Prostate gland (tissue), 2 donors: ENCODE measurements at regions not wholly inside any gene's neighbourhood (a gene's known extent, or its start where the extent isn't known, plus 50 kb on each side); places are given as distances from the start of the nearest gene placed in this dataset.

Experiments
- DNase-seq: peaks from one replicate; pipeline ENCODE4 v3.0.0-alpha.2; 2019; ENCODE audit warnings: low spot score
- H3K27ac ChIP-seq, 2 donors: fragments of 200-600 bp; sonication (generic); 2 replicates each; pipeline ENCODE4 v1.5.1; 2017 to 2019
- H3K27me3 ChIP-seq: fragments of 200-600 bp; sonication (generic); replicated peaks from 2 replicates; pipeline ENCODE4 v1.5.1; 2019; ENCODE audit not compliant: insufficient read depth
- H3K36me3 ChIP-seq, 2 donors: fragments of 200-600 bp; sonication (generic); 1 replicate in 1 of 2; 2 replicates in 1 of 2; pipeline versions ENCODE4 v1.5.1 to v1.8.1; 2017 to 2019
- H3K4me1 ChIP-seq: fragments of 200-600 bp; sonication (generic); replicated peaks from 2 replicates; pipeline ENCODE4 v1.5.1; 2019
- H3K4me3 ChIP-seq, 2 donors: fragments of 200-600 bp; sonication (generic); 2 replicates each; pipeline ENCODE4 v1.5.1; 2017 to 2019
- H3K9me3 ChIP-seq: fragments of 200-600 bp; sonication (generic); 2 replicates; pipeline ENCODE4 v1.5.1; 2017
- CTCF ChIP-seq, 4 experiments: fragments of 200-600 bp in 2 of 4; fragments of 450-650 bp in 2 of 4; sonication (generic) in 2 of 4; IDR thresholded peaks; 1 replicate in 3 of 4; 2 replicates in 1 of 4; pipeline ENCODE4 v1.5.1; 2016 to 2019; ENCODE audit warnings: antibody characterized with exemption in 4 of 4, mild to moderate bottlenecking in 2 of 4, moderate library complexity in 2 of 4
- POLR2A ChIP-seq: fragments of 450-650 bp; IDR thresholded peaks from one replicate; pipeline ENCODE4 v1.6.1; 2016; ENCODE audit warnings: antibody characterized with exemption, mild to moderate bottlenecking
- POLR2AphosphoS5 ChIP-seq: sonication (generic); formaldehyde crosslinking; IDR thresholded peaks from one replicate; pipeline ENCODE4 v1.6.1; 2017; ENCODE audit warnings: antibody characterized with exemption
- WGBS: methylation state at CpG from one replicate; pipeline ENCODE4 v1.1.5; 2018; 5-methylcytosine and 5-hydroxymethylcytosine counted together
- intact Hi-C: fragments of 100-400 bp; cut with DNase I; formaldehyde crosslinking; loops from one replicate; pipeline ENCODE4 v1.14.2; 2022

DNA sequence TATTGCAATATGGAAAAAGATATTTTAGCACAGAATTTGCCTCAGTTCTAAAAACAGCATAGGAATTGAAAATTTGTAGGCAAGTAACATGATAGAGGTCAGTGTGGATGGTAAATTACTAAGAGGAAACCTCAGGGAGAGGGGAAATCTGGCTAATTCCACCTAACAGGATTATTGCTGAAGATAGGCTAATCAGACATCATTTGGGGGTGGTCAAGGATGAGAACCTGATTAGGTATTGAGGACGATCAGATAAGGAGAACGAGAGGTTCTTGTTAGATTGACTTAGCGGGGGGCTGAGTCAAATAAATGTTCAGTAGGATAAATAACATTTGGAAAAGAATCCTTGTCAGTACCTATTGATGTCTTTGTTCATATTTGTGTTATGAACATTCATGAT lies 543.2 kb upstream of the LRRTM4 start:
- Histone ChIP-seq H3K4me1 (no peaks in the 10 kb centered on the region), H3K9me3 (no peaks in the 10 kb centered on the region), H3K27me3 (no peaks in the 10 kb centered on the region), H3K4me3 (no peak overlapping the region), H3K36me3 (no peaks in the 10 kb centered on the region), H3K27ac (no peak overlapping the region)
- TF ChIP-seq CTCF (IDR thresholded peaks at IDR 0.05) (no peak), POLR2AphosphoS5 (no peak), POLR2A (no peak)
- DNase-seq, result no peak
- 21% methylated on average over 3 of the region's 3 CpGs for WGBS
- intact Hi-C loops, result no loop called here

DNA sequence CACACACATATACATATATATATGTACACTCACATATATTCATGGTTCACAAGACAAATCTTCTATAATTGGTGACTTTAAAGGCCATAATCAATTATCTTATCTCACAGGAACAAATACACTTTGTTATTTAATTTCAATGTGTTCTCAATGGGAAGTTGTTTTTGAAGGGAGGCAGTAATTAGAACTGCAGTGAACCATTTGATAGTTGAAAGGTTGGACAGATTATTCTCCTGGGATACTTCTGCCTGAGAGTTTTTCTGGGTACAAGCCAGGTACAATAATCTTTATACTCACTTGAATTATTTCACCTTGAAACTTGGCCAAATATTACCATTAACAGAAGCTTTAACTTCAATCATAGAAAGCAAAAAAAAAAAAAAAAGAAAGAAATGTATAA lies 546.6 kb upstream of the LRRTM4 start:
- Histone ChIP-seq H3K36me3 (no peaks in the 10 kb centered on the region), H3K27me3 (no peaks in the 10 kb centered on the region), H3K4me1 (no peaks in the 10 kb centered on the region), H3K4me3 (no peak overlapping the region), H3K9me3 (no peaks in the 10 kb centered on the region), H3K27ac (no peak overlapping the region)
- intact Hi-C loops, result no loop called here
- TF ChIP-seq CTCF (IDR thresholded peaks at IDR 0.05) (no peak), POLR2A (no peak), POLR2AphosphoS5 (no peak)
- DNase-seq, result no peak

DNA sequence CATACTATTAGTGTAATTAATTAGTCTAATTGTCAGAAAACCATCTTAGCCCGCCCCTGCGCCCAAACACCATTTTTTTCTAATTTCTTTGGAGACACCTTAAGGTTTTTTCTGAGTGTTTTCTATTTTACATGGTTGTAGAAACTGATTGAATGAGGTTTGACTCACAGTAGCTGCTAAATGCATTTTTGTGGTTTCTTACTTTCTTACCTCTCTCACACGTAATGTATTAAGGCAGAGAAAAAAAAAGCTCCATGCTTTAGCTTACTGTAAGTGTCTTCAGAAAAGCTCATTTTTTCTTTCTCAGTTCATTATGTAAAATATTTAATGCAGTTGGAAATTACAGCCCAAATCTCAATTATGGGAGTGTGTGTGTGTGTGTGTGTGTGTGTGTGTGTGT lies 548.5 kb upstream of the LRRTM4 start:
- H3K4me3 ChIP-seq, result no peak overlapping the region
- intact Hi-C loops, result no loop called here
- no peak for DNase-seq
- 83% methylated on average over 3 of the region's 3 CpGs for WGBS
- H3K9me3 ChIP-seq, result no peaks in the 10 kb centered on the region
- no peak overlapping the region for H3K27ac ChIP-seq
- H3K36me3 ChIP-seq, result no peaks in the 10 kb centered on the region
- no peaks in the 10 kb centered on the region for H3K27me3 ChIP-seq
- no peaks in the 10 kb centered on the region for H3K4me1 ChIP-seq
- no peak for TF ChIP-seq POLR2AphosphoS5
- no peak for TF ChIP-seq CTCF (IDR thresholded peaks at IDR 0.05)
- no peak for TF ChIP-seq POLR2A

- Histone ChIP-seq H3K27ac (no peak overlapping the region), H3K27me3 (no peaks in the 10 kb centered on the region), H3K36me3 (no peaks in the 10 kb centered on the region), H3K9me3 (no peaks in the 10 kb centered on the region), H3K4me1 (no peaks in the 10 kb centered on the region), H3K4me3 (no peak overlapping the region)
- 52% methylated on average over 4 of the region's 4 CpGs for WGBS
- intact Hi-C loops, result no loop called here
- no peak for TF ChIP-seq POLR2A
- no peak for TF ChIP-seq CTCF (IDR thresholded peaks at IDR 0.05)
- no peak for TF ChIP-seq POLR2AphosphoS5
- DNase-seq, result no peak
Measured at GRCh38 chr2:78077633-78078032, 555.5 kb upstream of the LRRTM4 start.

DNA sequence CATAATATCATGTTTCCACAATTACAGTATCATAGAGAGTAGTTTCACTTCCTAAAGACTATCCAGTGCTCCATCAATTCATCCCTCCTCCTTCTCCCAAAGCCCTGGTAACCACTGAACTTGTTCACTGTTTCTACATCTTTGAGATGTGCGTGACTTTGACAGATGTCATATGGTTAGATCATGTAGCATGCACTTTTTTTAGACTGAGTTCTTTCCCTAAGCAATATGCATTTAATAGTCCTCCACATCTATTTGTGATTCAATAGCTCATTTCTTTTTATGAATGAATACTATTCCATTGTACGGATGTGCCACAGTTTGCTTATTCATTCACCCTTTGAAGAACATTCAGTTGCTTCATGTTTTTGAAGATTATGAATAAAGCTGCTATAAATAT lies 560.4 kb upstream of the LRRTM4 start:
- 71% methylated on average over 2 of the region's 2 CpGs for WGBS
- H3K4me1 ChIP-seq, result no peaks in the 10 kb centered on the region
- no peaks in the 10 kb centered on the region for H3K9me3 ChIP-seq
- H3K27me3 ChIP-seq, result no peaks in the 10 kb centered on the region
- TF ChIP-seq POLR2A, result no peak
- TF ChIP-seq POLR2AphosphoS5, result no peak
- TF ChIP-seq CTCF (IDR thresholded peaks at IDR 0.05), result no peak
- H3K36me3 ChIP-seq, result no peaks in the 10 kb centered on the region
- H3K4me3 ChIP-seq, result no peak overlapping the region
- intact Hi-C loops, result no loop called here
- no peak for DNase-seq
- no peak overlapping the region for H3K27ac ChIP-seq
